ENCODE measurements at regions not wholly inside any gene's neighbourhood (a gene's known extent, or its start where the extent isn't known, plus 50 kb on each side); places are given as distances from the start of the nearest gene placed in this dataset.

DNA sequence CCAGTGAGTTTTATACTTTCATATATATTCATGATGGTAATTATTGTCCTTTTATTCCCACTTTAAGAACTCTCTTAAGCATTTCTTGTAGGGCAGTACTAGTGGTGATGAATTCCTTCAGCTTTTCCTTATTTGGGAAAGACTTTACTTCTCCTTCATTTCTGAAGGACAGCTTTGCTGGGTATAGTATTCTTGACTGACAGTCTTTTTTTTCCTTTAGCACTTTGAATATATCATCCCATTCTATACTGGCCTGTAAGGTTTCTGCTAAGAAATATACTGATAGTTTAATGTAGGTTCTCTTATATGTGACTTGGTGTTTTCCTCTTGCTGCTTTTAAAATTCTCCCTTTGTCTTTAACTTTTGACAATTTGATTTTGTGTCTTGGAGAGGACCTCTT, 109.0 kb upstream of the FSTL4 start:
- Histone ChIP-seq H4K5ac (ENCODE audit: insufficient read length, low read depth, low read length) (no peak overlapping the region), H3K4me2 (ENCODE audit: insufficient read depth in 1 of 2, low read depth in 2 of 2, low read length in 2 of 2) (no peak overlapping the region), H3K18ac (ENCODE audit: extremely low read depth, low read length) (no peak overlapping the region), H4K8ac (ENCODE audit: extremely low read depth, insufficient read depth, low read length) (no peak overlapping the region), H3K23ac (ENCODE audit: insufficient read length) (no peak overlapping the region), H4K20me1 (replicated peaks in 1 of 2; ENCODE audit: control insufficient read depth in 1 of 2, insufficient read depth in 2 of 2, low read length in 2 of 2) (no peaks in the 10 kb centered on the region), H3K14ac (ENCODE audit: insufficient read length) (no peak overlapping the region), H3K9ac (replicated peaks in 1 of 4; ENCODE audit: extremely low read depth in 1 of 4, low read depth in 3 of 4, low read length in 3 of 4) (no peak overlapping the region), H2BK12ac (ENCODE audit: low read depth, low read length) (no peak overlapping the region), H2BK5ac (ENCODE audit: low read depth, low read length) (no peak overlapping the region), H2BK20ac (ENCODE audit: low read length) (no peak overlapping the region), H3K79me1 (ENCODE audit: low read depth, low read length) (no peaks in the 10 kb centered on the region), H3K27me3 (replicated peaks in 1 of 4; ENCODE audit: control insufficient read depth in 3 of 4, extremely low read depth in 1 of 4, insufficient read depth in 3 of 4, low read length in 3 of 4) (no peaks in the 10 kb centered on the region), H2BK120ac (replicated peaks; ENCODE audit: low read depth, low read length) (no peak overlapping the region), H3K36me3 (ENCODE audit: control insufficient read depth in 2 of 4, insufficient read depth in 4 of 4, low read length in 3 of 4) (no peaks in the 10 kb centered on the region), H3K4me1 (replicated peaks in 1 of 4; ENCODE audit: control insufficient read depth in 3 of 4, insufficient read depth in 4 of 4, low read length in 3 of 4) (no peaks in the 10 kb centered on the region), H3K79me2 (ENCODE audit: control insufficient read depth in 1 of 2, insufficient read depth in 2 of 2, low read length in 2 of 2) (no peaks in the 10 kb centered on the region), H2AFZ (ENCODE audit: low read length) (no peak overlapping the region), H3K4me3 (ENCODE audit: extremely low read depth in 1 of 4, insufficient read depth in 2 of 4, low read depth in 3 of 4, low read length in 4 of 4) (no peak overlapping the region), H3K4ac (replicated peaks; ENCODE audit: insufficient read length, low read depth, low read length) (no peak overlapping the region), H2BK15ac (ENCODE audit: low read length) (no peak overlapping the region), H3K23me2 (ENCODE audit: low read depth, low read length) (no peaks in the 10 kb centered on the region), H2AK5ac (ENCODE audit: low read depth, low read length) (no peak overlapping the region), H3K27ac (ENCODE audit: low read depth, low read length) (no peak overlapping the region), H4K91ac (replicated peaks; ENCODE audit: insufficient read length, low read length) (no peak overlapping the region), H3K9me3 (ENCODE audit: insufficient read depth in 2 of 2, low read depth in 1 of 2, low read length in 1 of 2) (peaks cover 2 to 7% of the 10 kb centered on the region in 2 experiments; a peak in 3 of 4 replicates), H3K56ac (replicated peaks; ENCODE audit: insufficient read length, low read depth, low read length) (no peak overlapping the region)
- FAIRE-seq (no peak), DNase-seq (ENCODE audit: low read depth in 1 of 2, low spot score in 2 of 2) (no peak)
- no peak for TF ChIP-seq POLR2A (IDR thresholded peaks at IDR 0.05; ENCODE audit: control extremely low read depth in 1 of 2, low read depth in 2 of 2, low read length in 2 of 2)
- no peak for TF ChIP-seq GTF2F1 (IDR thresholded peaks at IDR 0.05; ENCODE audit: borderline replicate concordance, low read depth, low read length)
- no peak for TF ChIP-seq TBP (IDR thresholded peaks at IDR 0.05; ENCODE audit: low read depth, low read length)
- TF ChIP-seq HDAC2 (IDR thresholded peaks at IDR 0.05; ENCODE audit: borderline replicate concordance in 1 of 2, low read depth in 2 of 2, low read length in 2 of 2) = no peak
- TF ChIP-seq GABPA (IDR thresholded peaks at IDR 0.05; ENCODE audit: borderline replicate concordance, insufficient read depth, low read length) = no peak
- CTCF ChIA-PET (ENCODE audit: partially characterized antibody) = interaction anchor here (1.1 kb wide), 1 partner anchor 172 kb away, joined by 3 read pairs; no protein-coding TSS in a partner anchor
- POLR2A ChIA-PET (ENCODE audit: partially characterized antibody) = no interaction called here
